ENCODE measurements at regions not wholly inside any gene's neighbourhood (a gene's known extent, or its start where the extent isn't known, plus 50 kb on each side); places are given as distances from the start of the nearest gene placed in this dataset.

- no peak overlapping the region for H3K4me3 ChIP-seq (ENCODE audit: insufficient read depth, low read depth, low read length)
- in situ Hi-C loops (cut with MboI; ENCODE audit: low sequenced_read_pairs) (loop anchor here (5.0 to 10.0 kb wide), 2 partner anchors 344 to 552 kb away; no protein-coding TSS in a partner anchor), dilution Hi-C loops (cut with HindIII; ENCODE audit: low sequenced_read_pairs, unreplicated experiment) (no loop called here), intact Hi-C loops (cut with micrococcal nuclease) (loop anchor here (1.0 to 10.0 kb wide), 9 partner anchors 194 to 834 kb away; no protein-coding TSS in a partner anchor)
- H3K23ac ChIP-seq (ENCODE audit: low read depth, low read length), result no peak overlapping the region
- no peak overlapping the region for H4K5ac ChIP-seq (ENCODE audit: low read depth, low read length)
- peak overlapping the region; percentile 38 for H2AK9ac ChIP-seq (replicated peaks; ENCODE audit: low read depth, low read length, poor library complexity)
- H3K79me1 ChIP-seq (ENCODE audit: low read depth in 1 of 2, low read length in 2 of 2), result no peaks in the 10 kb centered on the region
- H4K8ac ChIP-seq (ENCODE audit: low read depth in 2 of 2, low read length in 2 of 2), result peak overlapping the region; percentile 29 to 38; a peak in 1 of 4 replicates
- no peak overlapping the region for H3K4me2 ChIP-seq (ENCODE audit: low read depth, low read length)
- POLR2A ChIA-PET (ENCODE audit: unreplicated experiment), result no interaction called here
- no peaks in the 10 kb centered on the region for H3K9me3 ChIP-seq (ENCODE audit: control insufficient read depth, insufficient read depth, low read length)
- H3K18ac ChIP-seq (ENCODE audit: low read depth, low read length), result peak overlapping the region; percentile 47
- peak overlapping the region; percentile 60 for H3K4ac ChIP-seq (ENCODE audit: low read depth, low read length)
- 0 out of 3 replicates have a peak overlapping the region, but pooled peaks have one; percentile 3 for H2BK15ac ChIP-seq (ENCODE audit: low read depth, low read length)
- 0 out of 2 replicates have a peak, but pooled peaks cover 4% of the 10 kb centered on the region for H3K9me1 ChIP-seq (ENCODE audit: insufficient read depth, low read length)
- peak overlapping the region; percentile 50 for H2BK20ac ChIP-seq (ENCODE audit: low read depth, low read length)
- 0% methylated on average over 2 of the region's 8 CpGs; no CpG with 5 or more reads in 1 of the 2 experiments for WGBS, 2 experiments (ENCODE audit: extremely low coverage in 2 of 2, insufficient read length in 1 of 2)
- no peaks in the 10 kb centered on the region for H3K36me3 ChIP-seq (ENCODE audit: control insufficient read depth, insufficient read depth, low read length)
- peak overlapping the region; percentile 66 for H2BK120ac ChIP-seq (ENCODE audit: low read depth, low read length)
- peak; percentile 91 for DNase-seq
- peak overlapping the region; percentile 16; the same call in 1 of the 2 replicates for H3K27ac ChIP-seq (ENCODE audit: insufficient read depth, low read length)
- peak overlapping the region; percentile 78 for H2AFZ ChIP-seq (replicated peaks; ENCODE audit: low read length, poor library complexity)
- H2AK5ac ChIP-seq (ENCODE audit: low read depth, low read length), result no peak overlapping the region
- no peak overlapping the region for H3K9ac ChIP-seq (ENCODE audit: low read depth, low read length)
- peak overlapping the region; percentile 63 for H2BK5ac ChIP-seq (ENCODE audit: low read depth, low read length, poor library complexity, severe bottlenecking)
- no peak overlapping the region; the same call in 1 of the 2 replicates for H3K14ac ChIP-seq (replicated peaks; ENCODE audit: low read depth, low read length)
- H3K27me3 ChIP-seq (ENCODE audit: control insufficient read depth, insufficient read depth, low read length), result no peaks in the 10 kb centered on the region
- no TSS peak for BruUV-seq (replicated peaks)
- no peak overlapping the region for H4K91ac ChIP-seq (ENCODE audit: insufficient read depth, low read depth, low read length)
- H3K4me1 ChIP-seq (ENCODE audit: control insufficient read depth, insufficient read depth, low read length), result peaks cover 7% of the 10 kb centered on the region
- peak; percentile 92 for ATAC-seq (ENCODE audit: low read depth)
- H4K20me1 ChIP-seq (ENCODE audit: insufficient read depth, low read length), result no peaks in the 10 kb centered on the region
- H3K56ac ChIP-seq (ENCODE audit: extremely low read depth, insufficient read depth, low read length), result peak overlapping the region; percentile 11; the same call in 1 of the 2 replicates
- CTCF ChIA-PET, result interaction anchor here (0.6 to 3.4 kb wide), 37 partner anchors 9 to 624 kb away, joined by 3 to 30 read pairs (median 4); partner anchors contain the start of gene LRIG3
- TF ChIP-seq MAFK (IDR thresholded peaks at IDR 0.05; ENCODE audit: low read depth, low read length), result 0 out of 2 replicates have a peak, but pooled peaks have one; percentile 32
- TF ChIP-seq CTCF (conservative IDR thresholded peaks at IDR 0.05; ENCODE audit: low read depth, low read length), result peak; percentile 93
- TF ChIP-seq RFX5 (IDR thresholded peaks at IDR 0.05; ENCODE audit: low read depth, low read length), result no peak
- TF ChIP-seq SMC3 (IDR thresholded peaks at IDR 0.05; ENCODE audit: low read depth, low read length), result peak; percentile 89
- no peak for TF ChIP-seq POLR2A (IDR thresholded peaks at IDR 0.05; ENCODE audit: low read depth, low read length)
- TF ChIP-seq ELK1 (IDR thresholded peaks at IDR 0.05; ENCODE audit: borderline replicate concordance, low read depth, low read length), result no peak
- TF ChIP-seq CHD1 (IDR thresholded peaks at IDR 0.05; ENCODE audit: low read depth, low read length), result no peak
- TF ChIP-seq BHLHE40 (IDR thresholded peaks at IDR 0.05; ENCODE audit: low read depth, low read length), result 0 out of 2 replicates have a peak, but pooled peaks have one; percentile 32
- TF ChIP-seq MAZ (IDR thresholded peaks at IDR 0.05; ENCODE audit: borderline replicate concordance, low read depth, low read length), result peak; percentile 52; the same call in 1 of the 2 replicates
- TF ChIP-seq RAD21 (IDR thresholded peaks at IDR 0.05; ENCODE audit: low read length), result peak; percentile 98
- TF ChIP-seq FOS (IDR thresholded peaks at IDR 0.05; ENCODE audit: low read depth, low read length), result no peak
- no peak for TF ChIP-seq RCOR1 (IDR thresholded peaks at IDR 0.05; ENCODE audit: insufficient replicate concordance, low read length)
- TF ChIP-seq NFE2L2 (IDR thresholded peaks at IDR 0.05; ENCODE audit: low read depth, low read length), result no peak
Observed at GRCh38 chr12:58540480-58541299, 379.6 kb downstream of the LRIG3 start.
